ENCODE measurements at regions not wholly inside any gene's neighbourhood (a gene's known extent, or its start where the extent isn't known, plus 50 kb on each side); places are given as distances from the start of the nearest gene placed in this dataset.
"Not testable (repeated sequence)": the region's sequence is repeated elsewhere in the genome, so short reads cannot be mapped to it uniquely, and the experiment has no call there.

GRCh38 chr3:101143012-101143411, 149.8 kb upstream of the ABI3BP start:
- H3K27ac ChIP-seq (ENCODE audit: low read depth, low read length) = no peak overlapping the region
- no peaks in the 10 kb centered on the region for H3K36me3 ChIP-seq (ENCODE audit: control insufficient read depth, insufficient read depth, low read length)
- no peak overlapping the region for H3K4me3 ChIP-seq (ENCODE audit: low read depth, low read length)
- no peaks in the 10 kb centered on the region for H3K9me3 ChIP-seq (ENCODE audit: control insufficient read depth, insufficient read depth, low read length)
- WGBS (ENCODE audit: insufficient coverage) = 83% methylated on average over 2 of the region's 3 CpGs
- peak in 1 of 6 donors; percentile 91 for DNase-seq (ENCODE audit: low read depth in 4 of 6, low spot score in 6 of 6)
- no peaks in the 10 kb centered on the region for H3K27me3 ChIP-seq (ENCODE audit: control insufficient read depth, insufficient read depth, low read length)
- H3K4me1 ChIP-seq (ENCODE audit: control insufficient read depth, insufficient read depth, low read length) = no peaks in the 10 kb centered on the region

DNA sequence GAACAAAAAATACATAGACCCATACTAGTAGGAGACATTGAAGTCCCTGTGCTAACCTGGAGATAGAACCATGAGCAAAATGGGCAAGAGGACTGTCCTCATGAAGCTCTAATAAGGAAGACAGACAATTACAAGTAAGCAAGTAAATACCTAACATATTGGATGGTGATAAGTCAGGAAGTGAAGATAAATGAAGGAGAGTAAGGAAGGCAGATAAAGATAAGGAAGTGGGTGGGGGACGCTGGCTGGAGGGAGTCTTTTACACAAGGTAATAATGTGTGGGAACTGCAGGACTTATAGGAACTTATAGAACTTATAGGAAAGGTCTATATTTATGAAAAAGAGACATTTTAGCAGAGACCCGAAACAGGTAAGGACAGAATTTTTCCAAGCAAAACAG, 148.9 kb upstream of the ABI3BP start:
- H3K4me3 ChIP-seq (ENCODE audit: low read depth, low read length) = no peak overlapping the region
- no peak overlapping the region for H3K27ac ChIP-seq (ENCODE audit: low read depth, low read length)
- H3K36me3 ChIP-seq (ENCODE audit: control insufficient read depth, insufficient read depth, low read length) = no peaks in the 10 kb centered on the region
- DNase-seq (ENCODE audit: low read depth in 4 of 6, low spot score in 6 of 6) = no peak
- no peaks in the 10 kb centered on the region for H3K27me3 ChIP-seq (ENCODE audit: control insufficient read depth, insufficient read depth, low read length)
- H3K4me1 ChIP-seq (ENCODE audit: control insufficient read depth, insufficient read depth, low read length) = no peaks in the 10 kb centered on the region
- no peaks in the 10 kb centered on the region for H3K9me3 ChIP-seq (ENCODE audit: control insufficient read depth, insufficient read depth, low read length)
- 87% methylated on average over 1 of the region's 2 CpGs for WGBS (ENCODE audit: insufficient coverage)

DNA sequence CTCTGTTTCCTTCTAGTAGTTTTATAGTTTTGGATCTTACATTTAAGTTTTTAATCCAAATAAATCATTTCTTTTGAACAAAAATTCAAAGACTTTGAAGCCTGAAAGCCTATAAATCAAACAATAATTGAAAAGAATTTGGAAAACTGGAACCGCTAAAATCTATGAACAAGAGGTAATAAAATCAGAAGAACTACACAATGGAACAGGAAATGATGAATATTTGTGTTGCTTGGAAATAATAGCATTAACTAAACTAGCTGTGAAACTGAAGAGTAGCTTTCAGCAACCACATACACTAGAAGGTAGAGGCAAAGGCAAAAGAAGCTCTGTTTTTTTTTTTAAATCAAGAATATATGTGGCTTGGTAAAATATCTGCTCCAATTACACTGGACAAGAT, 147.9 kb upstream of the ABI3BP start:
- no peaks in the 10 kb centered on the region for H3K36me3 ChIP-seq (ENCODE audit: control insufficient read depth, insufficient read depth, low read length)
- no CpG with 5 or more reads among the region's 1 CpG for WGBS (ENCODE audit: insufficient coverage)
- no peak overlapping the region for H3K27ac ChIP-seq (ENCODE audit: low read depth, low read length)
- no peaks in the 10 kb centered on the region for H3K27me3 ChIP-seq (ENCODE audit: control insufficient read depth, insufficient read depth, low read length)
- no peaks in the 10 kb centered on the region for H3K4me1 ChIP-seq (ENCODE audit: control insufficient read depth, insufficient read depth, low read length)
- no peak overlapping the region for H3K4me3 ChIP-seq (ENCODE audit: low read depth, low read length)
- no peaks in the 10 kb centered on the region for H3K9me3 ChIP-seq (ENCODE audit: control insufficient read depth, insufficient read depth, low read length)
- DNase-seq (ENCODE audit: low read depth in 4 of 6, low spot score in 6 of 6) = no peak

- Histone ChIP-seq H3K9me3 (ENCODE audit: control insufficient read depth, insufficient read depth, low read length) (no peaks in the 10 kb centered on the region), H3K27ac (ENCODE audit: low read depth, low read length) (no peak overlapping the region), H3K36me3 (ENCODE audit: control insufficient read depth, insufficient read depth, low read length) (no peaks in the 10 kb centered on the region), H3K4me3 (ENCODE audit: low read depth, low read length) (no peak overlapping the region), H3K27me3 (ENCODE audit: control insufficient read depth, insufficient read depth, low read length) (no peaks in the 10 kb centered on the region), H3K4me1 (ENCODE audit: control insufficient read depth, insufficient read depth, low read length) (no peaks in the 10 kb centered on the region)
- no CpG with 5 or more reads among the region's 1 CpG for WGBS (ENCODE audit: insufficient coverage)
- no peak for DNase-seq (ENCODE audit: low read depth in 4 of 6, low spot score in 6 of 6)
Observed at GRCh38 chr3:101138817-101139216, 145.6 kb upstream of the ABI3BP start.

DNA sequence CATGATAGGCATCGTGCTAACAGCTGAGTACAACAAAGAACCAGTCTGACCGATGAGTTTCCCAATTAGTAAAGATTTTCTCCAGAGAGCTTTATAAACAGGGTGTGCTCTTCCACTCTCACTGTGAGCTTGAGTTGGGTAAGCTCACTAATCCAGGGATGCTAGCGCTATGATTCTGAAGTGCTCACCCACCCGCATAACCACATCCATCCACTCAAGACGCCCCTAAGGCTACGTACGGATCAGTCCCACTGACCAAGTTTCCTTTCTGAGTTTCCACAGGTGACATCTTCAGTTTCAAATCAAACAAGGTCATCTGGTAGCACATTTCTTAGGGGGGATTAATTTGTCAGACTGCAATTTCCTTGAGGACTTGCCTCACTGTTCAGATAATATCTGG, 141.1 kb upstream of the ABI3BP start:
- H3K27ac ChIP-seq (ENCODE audit: low read depth, low read length) = no peak overlapping the region
- H3K4me1 ChIP-seq (ENCODE audit: control insufficient read depth, insufficient read depth, low read length) = no peaks in the 10 kb centered on the region
- DNase-seq (ENCODE audit: low read depth in 4 of 6, low spot score in 6 of 6) = peak in 1 of 6 donors; percentile 19
- 95% methylated on average over 7 of the region's 7 CpGs for WGBS (ENCODE audit: insufficient coverage)
- H3K4me3 ChIP-seq (ENCODE audit: low read depth, low read length) = no peak overlapping the region
- H3K27me3 ChIP-seq (ENCODE audit: control insufficient read depth, insufficient read depth, low read length) = no peaks in the 10 kb centered on the region
- H3K9me3 ChIP-seq (ENCODE audit: control insufficient read depth, insufficient read depth, low read length) = no peaks in the 10 kb centered on the region
- no peaks in the 10 kb centered on the region for H3K36me3 ChIP-seq (ENCODE audit: control insufficient read depth, insufficient read depth, low read length)

DNA sequence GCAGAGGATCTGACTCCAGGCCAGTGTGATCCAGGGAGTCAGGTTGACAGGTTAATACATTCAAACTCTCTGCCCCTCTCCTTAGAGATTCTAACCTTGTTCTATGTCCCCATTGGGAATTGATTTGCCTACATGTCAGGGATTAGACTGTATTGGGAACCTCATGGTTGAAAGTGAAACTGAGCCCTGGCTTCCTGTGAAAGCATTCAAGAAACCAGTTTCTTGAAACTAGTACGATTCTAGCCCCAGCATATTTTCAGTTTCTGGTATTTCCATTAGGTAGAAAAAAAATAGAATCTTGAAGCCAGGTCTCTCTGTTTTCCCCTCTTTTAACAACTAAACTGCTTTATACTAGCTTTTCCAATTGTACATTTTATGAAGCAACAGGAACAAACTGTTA, 140.4 kb upstream of the ABI3BP start:
- DNase-seq (ENCODE audit: low read depth in 4 of 6, low spot score in 6 of 6) = no peak
- no peaks in the 10 kb centered on the region for H3K4me1 ChIP-seq (ENCODE audit: control insufficient read depth, insufficient read depth, low read length)
- H3K9me3 ChIP-seq (ENCODE audit: control insufficient read depth, insufficient read depth, low read length) = no peaks in the 10 kb centered on the region
- H3K4me3 ChIP-seq (ENCODE audit: low read depth, low read length) = no peak overlapping the region
- H3K27ac ChIP-seq (ENCODE audit: low read depth, low read length) = no peak overlapping the region
- no CpG with 5 or more reads among the region's 1 CpG for WGBS (ENCODE audit: insufficient coverage)
- no peaks in the 10 kb centered on the region for H3K36me3 ChIP-seq (ENCODE audit: control insufficient read depth, insufficient read depth, low read length)
- no peaks in the 10 kb centered on the region for H3K27me3 ChIP-seq (ENCODE audit: control insufficient read depth, insufficient read depth, low read length)

DNA sequence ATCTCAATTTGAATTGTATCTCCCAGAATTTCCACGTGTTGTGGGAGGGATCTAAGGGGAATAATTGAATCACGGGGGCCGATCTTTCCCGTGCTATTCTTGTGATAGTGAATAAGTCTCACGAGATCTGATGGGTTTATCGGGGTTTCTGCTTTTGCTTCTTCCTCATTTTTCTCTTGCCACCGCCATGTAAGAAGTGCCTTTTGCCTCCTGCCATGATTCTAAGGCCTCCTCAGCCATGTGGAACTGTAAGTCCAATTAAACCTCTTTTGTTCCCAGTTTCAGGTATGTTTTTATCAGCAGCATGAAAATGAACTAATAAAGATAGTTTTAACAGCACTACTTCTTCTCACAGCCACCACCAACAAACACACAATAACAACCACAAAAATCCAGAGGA, 140.0 kb upstream of the ABI3BP start:
- DNase-seq (ENCODE audit: low read depth in 4 of 6, low spot score in 6 of 6); H3K4me1 ChIP-seq (ENCODE audit: control insufficient read depth, insufficient read depth, low read length); H3K36me3 ChIP-seq (ENCODE audit: control insufficient read depth, insufficient read depth, low read length); H3K9me3 ChIP-seq (ENCODE audit: control insufficient read depth, insufficient read depth, low read length); H3K27ac ChIP-seq (ENCODE audit: low read depth, low read length); H3K27me3 ChIP-seq (ENCODE audit: control insufficient read depth, insufficient read depth, low read length); H3K4me3 ChIP-seq (ENCODE audit: low read depth, low read length): not testable (repeated sequence)
- WGBS (ENCODE audit: insufficient coverage) = 100% methylated on average over 4 of the region's 7 CpGs

DNA sequence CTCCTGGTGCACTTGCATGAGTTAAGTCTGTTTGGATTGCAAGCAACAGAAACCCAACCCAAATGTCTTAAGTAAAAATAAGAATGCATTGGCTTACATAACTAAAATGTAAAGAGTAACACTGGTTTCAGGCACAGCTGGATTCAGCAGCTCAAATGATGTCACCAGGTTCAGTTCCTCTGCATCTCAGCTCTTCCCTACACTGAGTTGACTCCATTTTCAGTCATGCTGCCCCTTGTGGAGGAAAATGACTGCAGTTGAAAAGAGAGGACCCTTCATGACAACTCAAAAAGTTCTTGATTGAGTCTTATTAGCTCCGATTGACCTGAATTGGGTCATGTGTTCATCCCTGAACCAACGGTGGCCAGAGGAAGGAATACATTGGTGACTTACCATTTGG, 138.5 kb upstream of the ABI3BP start:
- Histone ChIP-seq H3K4me3 (ENCODE audit: low read depth, low read length) (no peak overlapping the region), H3K4me1 (ENCODE audit: control insufficient read depth, insufficient read depth, low read length) (no peaks in the 10 kb centered on the region)

DNA sequence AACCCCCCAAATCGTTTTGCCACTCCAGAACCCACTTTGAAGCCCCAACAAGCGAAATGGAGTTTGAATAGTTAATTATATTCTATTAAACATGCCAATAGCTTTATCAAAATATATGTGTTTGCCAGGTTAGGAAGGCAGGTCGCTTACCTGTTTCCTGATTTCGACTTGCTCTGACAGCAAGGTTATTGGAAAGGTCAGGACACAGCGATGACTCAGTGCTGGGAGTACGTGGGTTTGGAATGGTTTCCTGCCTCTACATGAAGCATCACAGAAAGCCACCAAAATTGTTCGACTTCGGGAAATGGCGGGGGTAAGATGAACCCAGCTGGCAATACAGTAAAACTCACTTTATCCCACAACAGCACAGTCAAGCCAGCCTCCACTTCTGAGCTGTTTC, 135.6 kb upstream of the ABI3BP start:
- H3K4me1 ChIP-seq (ENCODE audit: control insufficient read depth, insufficient read depth, low read length) = no peaks in the 10 kb centered on the region
- no peaks in the 10 kb centered on the region for H3K27me3 ChIP-seq (ENCODE audit: control insufficient read depth, insufficient read depth, low read length)
- H3K4me3 ChIP-seq (ENCODE audit: low read depth, low read length) = no peak overlapping the region
- H3K27ac ChIP-seq (ENCODE audit: low read depth, low read length) = no peak overlapping the region
- no peak for DNase-seq (ENCODE audit: low read depth in 4 of 6, low spot score in 6 of 6)
- no peaks in the 10 kb centered on the region for H3K9me3 ChIP-seq (ENCODE audit: control insufficient read depth, insufficient read depth, low read length)
- no peaks in the 10 kb centered on the region for H3K36me3 ChIP-seq (ENCODE audit: control insufficient read depth, insufficient read depth, low read length)
- 86% methylated on average over 6 of the region's 9 CpGs for WGBS (ENCODE audit: insufficient coverage)

More for the DNA sequence above, 138.5 kb upstream of the ABI3BP start:
- Histone ChIP-seq H3K36me3 (ENCODE audit: control insufficient read depth, insufficient read depth, low read length) (no peaks in the 10 kb centered on the region), H3K27ac (ENCODE audit: low read depth, low read length) (no peak overlapping the region), H3K27me3 (ENCODE audit: control insufficient read depth, insufficient read depth, low read length) (no peaks in the 10 kb centered on the region), H3K9me3 (ENCODE audit: control insufficient read depth, insufficient read depth, low read length) (no peaks in the 10 kb centered on the region)
- no peak for DNase-seq (ENCODE audit: low read depth in 4 of 6, low spot score in 6 of 6)
- 92% methylated on average over 2 of the region's 2 CpGs for WGBS (ENCODE audit: insufficient coverage)

DNA sequence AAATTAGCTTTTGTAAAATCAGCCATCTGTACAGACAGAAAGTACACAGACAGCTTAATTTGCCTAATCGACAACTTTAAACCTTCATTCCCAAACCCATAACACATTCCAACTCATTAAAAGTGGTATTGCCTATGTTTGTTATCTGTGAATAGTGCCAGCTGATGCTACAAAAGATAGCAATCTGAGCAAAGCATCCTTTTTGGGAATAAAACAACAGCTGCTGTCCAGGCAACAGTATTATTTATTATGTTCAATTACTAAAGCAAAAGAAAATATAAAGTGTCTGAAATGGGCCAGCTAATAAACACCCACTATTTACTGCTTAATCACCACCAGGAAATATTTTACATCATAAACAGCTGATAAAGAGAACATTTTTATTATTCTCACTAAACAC, 134.8 kb upstream of the ABI3BP start:
- peak in 4 of 6 donors; percentile 10 to 87 (median 20) for DNase-seq (ENCODE audit: low read depth in 4 of 6, low spot score in 6 of 6)
- no peaks in the 10 kb centered on the region for H3K27me3 ChIP-seq (ENCODE audit: control insufficient read depth, insufficient read depth, low read length)
- H3K4me1 ChIP-seq (ENCODE audit: control insufficient read depth, insufficient read depth, low read length) = no peaks in the 10 kb centered on the region
- no peak overlapping the region for H3K4me3 ChIP-seq (ENCODE audit: low read depth, low read length)
- H3K27ac ChIP-seq (ENCODE audit: low read depth, low read length) = no peak overlapping the region
- no peaks in the 10 kb centered on the region for H3K36me3 ChIP-seq (ENCODE audit: control insufficient read depth, insufficient read depth, low read length)
- H3K9me3 ChIP-seq (ENCODE audit: control insufficient read depth, insufficient read depth, low read length) = no peaks in the 10 kb centered on the region
- WGBS (ENCODE audit: insufficient coverage) = no CpG with 5 or more reads among the region's 1 CpG

Data from spinal cord (tissue), 9 donors.